NOMO-1 treated with DMSO at 0.1 percent for 48 hours (cell line): ENCODE measurements at regions not wholly inside any gene's neighbourhood (a gene's known extent, or its start where the extent isn't known, plus 50 kb on each side); places are given as distances from the start of the nearest gene placed in this dataset.
"Not testable (repeated sequence)": the region's sequence is repeated elsewhere in the genome, so short reads cannot be mapped to it uniquely, and the experiment has no call there.

ENCODE experiments used
- DNase-seq: peaks from one replicate; lab custom pipeline; 2025; ENCODE audit not compliant: unreplicated experiment; lab: John Stamatoyannopoulos, UW

DNA sequence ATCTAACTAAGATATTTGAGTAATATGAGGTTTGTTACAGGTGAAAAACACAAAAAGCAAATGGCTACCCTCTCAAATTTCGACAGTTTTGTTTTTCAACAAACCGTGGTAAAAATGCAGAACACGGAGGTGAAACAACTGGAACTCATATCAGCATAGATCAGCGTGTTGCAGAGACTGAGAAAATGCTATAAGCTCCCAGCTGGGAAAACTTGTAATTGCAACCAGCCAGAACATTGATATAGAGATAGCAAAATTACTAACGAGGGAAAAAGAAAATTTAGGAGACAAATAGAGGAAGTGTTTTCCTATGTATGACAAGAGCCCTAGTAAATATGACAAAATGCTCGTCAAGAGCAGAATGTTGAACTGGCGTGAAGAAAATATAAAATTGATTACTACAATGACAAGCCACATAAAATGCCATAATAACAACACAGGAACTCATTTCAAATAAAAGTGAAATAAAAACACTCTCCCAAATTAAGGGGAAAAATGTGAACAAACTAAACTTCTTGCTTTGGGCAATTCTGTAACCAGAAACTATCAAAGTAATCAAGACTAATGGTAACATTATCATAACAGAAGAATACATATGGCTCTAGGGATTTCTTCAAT lies 1989.8 kb downstream of the EFNA5 start:
- no peak for DNase-seq

DNA sequence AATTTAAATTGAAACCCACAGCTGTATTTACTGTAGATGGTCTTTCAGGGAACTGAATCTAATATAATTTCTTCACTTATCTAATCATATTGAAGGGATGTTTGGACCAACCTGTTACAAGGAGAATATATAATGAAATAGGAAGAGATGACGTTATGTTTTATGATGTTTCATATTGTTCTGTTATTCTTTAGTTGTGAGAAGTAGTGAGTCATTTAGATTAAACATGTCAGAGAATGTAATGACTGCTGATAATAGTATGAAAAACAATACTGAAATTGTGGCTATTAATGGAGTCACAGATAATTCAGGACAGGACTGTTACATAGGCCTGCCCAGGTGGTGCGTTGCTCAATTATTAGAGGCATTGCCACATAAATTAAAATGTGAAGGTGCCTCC lies 1993.4 kb downstream of the EFNA5 start:
- no peak for DNase-seq

DNA sequence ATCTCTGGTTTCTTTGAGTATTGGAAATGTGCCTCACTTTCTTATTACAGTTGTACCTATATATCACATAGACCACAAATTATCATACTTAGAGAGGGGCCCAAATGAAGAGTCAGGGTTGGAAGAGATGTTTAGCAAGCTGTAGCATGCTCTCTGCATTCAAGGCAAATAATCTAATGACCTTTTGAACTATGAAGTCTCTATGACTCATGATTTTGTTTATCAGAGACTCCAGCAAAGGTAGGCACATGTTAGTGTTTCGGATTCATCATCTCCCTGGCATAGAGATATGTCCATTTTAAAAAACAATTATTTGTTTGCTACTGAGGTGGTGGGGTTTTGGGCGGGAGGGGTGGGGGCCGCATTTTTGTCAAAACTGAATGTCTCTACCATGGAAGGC lies 2000.1 kb downstream of the EFNA5 start:
- DNase-seq, result no peak

DNA sequence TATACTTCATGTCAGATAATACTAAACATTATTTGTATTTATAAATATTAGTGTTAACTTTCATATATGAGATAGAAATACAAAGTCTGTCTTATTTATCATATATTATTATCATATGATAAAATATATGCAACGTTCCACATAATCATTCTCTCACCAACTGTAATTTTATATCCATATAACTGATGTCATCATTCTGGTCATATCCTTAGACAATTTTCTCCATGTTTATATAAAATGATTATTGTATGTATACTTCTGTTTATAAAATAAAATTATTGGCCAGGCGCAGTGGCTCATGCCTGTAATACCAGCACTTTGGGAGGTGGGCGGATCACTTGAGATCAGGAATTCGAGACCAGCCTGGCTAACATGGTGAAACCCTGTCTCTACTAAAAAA lies 2007.1 kb downstream of the EFNA5 start:
- no peak for DNase-seq

DNA sequence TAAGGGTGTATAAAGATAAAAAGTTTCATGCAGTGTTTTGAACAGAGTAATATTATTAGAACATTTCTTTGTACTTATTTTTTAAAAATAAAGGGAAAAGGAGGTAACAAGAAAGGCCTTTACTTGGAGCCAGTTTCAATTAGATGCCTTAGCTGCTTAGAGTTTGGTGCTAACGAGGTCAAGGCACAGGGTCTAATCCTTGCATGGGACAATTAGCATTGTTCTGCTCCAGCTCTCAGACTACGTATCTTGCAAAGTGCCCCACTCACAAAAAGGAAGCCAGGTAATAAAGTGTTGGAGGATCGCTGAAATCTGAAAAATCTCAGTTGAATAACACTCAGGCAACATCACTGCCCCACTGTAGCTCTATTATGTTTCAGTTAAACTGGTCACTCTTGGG lies 2011.3 kb downstream of the EFNA5 start:
- no peak for DNase-seq

DNA sequence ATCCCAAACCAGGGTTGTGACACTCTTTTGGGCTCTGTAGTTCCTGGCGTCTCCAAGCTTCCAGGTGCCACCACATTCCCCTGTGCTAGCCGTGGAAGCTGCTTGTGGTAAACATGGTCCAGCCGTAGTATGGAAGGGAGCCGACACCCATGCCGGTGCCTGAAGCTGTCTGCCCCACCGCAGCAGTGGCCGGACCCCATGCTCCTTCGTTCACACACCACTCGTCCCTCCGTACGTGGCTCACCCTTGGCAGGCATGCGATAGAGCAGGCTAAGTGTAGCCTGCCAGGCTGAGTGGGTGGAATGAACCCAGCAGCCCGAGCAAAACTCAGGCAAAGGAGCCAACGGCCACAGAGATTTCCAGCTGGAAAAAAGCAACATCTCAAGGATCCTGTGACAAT lies 2030.4 kb downstream of the EFNA5 start:
- DNase-seq, result no peak

DNA sequence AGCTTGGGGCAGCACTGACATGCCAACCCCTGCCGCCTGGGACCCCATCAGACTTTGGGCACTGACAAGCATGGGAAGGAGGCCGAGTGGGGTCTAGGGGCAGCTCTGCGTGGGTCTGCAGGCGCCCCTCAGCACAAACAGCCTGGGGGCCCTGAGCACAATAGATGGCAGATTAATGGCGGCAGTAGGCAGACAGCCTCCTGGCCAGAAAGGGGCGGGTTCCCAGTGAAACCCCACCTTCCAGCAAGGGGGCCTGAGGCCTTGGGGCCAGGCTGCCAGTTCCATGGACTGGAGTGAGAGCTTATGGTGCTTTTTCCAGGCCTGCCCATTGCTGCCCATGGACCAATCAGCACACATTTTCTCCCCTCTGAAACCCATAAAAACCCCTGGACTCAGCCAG lies 2031.2 kb downstream of the EFNA5 start:
- DNase-seq, result no peak

DNA sequence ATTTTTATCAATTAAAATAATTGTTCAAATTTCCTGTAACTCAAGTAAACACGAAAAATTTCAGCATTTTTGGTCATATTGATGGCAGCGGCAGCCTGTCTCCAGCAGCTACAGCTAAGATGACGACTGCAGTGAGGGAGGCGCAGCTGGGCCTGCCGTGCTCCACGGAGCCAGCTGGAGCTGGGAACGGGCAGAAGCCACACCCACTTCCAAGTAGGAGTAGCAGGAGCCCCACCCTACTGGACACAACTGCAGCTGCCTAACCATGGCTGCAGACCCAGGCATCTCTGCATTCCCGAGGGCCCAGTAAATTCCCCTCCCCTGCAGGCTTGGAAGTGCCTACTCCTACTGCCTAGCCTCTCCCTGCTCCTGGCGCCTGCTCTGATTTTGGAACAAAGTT lies 2031.7 kb downstream of the EFNA5 start:
- DNase-seq, result no peak

DNA sequence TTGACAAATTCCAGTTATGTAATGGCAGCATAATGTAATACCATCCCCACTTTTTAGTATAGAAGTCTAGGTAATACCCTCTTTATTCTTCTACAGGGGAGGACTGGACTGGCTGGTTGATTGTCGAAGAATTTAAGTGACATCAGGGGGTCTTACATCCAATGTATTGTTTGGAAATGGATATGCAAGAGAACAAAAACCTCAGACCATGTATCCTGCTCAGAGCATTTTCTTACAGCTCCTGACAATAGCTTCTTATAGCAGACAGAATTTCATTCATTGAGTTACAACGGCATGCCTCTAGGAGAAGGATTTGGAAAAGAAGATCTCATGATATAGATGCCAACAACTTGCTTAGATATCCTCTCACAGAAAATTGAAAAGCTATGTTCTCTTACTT lies 2032.3 kb downstream of the EFNA5 start:
- no peak for DNase-seq

DNA sequence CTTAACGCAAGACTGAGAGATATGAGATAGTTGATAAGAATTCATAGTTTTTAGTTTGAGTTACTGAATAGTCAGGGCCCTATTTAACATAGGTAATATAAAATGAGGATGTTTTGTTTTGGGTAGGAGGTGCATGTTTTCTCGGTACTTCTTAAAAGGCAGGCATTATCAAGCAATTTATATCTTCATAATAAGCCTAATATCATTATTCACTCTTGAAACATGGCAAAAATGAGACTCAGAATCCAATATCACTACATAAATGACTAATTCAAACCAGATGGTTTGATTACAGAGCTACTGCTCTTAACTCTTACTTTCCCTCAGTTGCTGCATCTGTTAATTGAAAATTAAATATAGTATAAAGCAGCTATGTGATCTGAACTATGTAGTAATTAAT lies 2038.7 kb downstream of the EFNA5 start:
- DNase-seq, result no peak

DNA sequence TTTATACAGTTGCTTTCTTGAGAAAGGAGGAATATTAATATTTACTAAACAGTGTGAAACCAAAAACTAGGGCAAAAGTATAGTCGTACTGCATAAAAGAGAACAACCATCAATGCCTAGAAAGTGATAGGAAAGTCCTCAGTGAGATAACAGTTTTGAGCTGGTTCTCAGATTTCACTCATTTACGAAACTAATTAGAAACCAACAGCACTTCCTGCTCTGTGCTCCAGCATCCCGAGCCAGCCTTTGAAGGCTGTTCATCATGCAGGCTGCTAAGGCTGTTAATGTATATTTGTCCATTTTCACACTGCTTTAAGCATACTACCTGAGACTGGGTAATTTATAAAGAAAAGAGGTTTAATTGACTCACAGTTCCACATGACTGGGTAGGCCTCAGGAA lies 2039.9 kb downstream of the EFNA5 start:
- no peak for DNase-seq

DNA sequence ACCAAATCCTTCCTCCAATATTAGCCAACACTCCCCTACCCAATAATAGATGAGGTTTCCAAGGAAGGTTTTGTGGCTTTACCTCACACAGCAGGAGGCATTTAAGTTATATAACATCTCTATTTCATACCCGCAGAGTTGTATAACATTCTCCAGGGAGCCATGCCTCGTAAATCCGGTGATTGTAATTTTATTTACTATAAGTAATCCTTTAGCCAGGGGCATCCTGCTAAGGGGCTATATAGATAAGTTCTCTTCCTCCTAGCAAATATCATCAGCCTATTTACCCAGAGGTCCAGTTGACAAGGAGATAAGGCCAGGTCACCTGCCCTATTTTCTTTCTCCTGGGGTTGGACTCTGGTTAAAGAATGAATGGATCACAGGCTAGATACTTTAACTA lies 2051.0 kb downstream of the EFNA5 start:
- DNase-seq, result no peak

DNA sequence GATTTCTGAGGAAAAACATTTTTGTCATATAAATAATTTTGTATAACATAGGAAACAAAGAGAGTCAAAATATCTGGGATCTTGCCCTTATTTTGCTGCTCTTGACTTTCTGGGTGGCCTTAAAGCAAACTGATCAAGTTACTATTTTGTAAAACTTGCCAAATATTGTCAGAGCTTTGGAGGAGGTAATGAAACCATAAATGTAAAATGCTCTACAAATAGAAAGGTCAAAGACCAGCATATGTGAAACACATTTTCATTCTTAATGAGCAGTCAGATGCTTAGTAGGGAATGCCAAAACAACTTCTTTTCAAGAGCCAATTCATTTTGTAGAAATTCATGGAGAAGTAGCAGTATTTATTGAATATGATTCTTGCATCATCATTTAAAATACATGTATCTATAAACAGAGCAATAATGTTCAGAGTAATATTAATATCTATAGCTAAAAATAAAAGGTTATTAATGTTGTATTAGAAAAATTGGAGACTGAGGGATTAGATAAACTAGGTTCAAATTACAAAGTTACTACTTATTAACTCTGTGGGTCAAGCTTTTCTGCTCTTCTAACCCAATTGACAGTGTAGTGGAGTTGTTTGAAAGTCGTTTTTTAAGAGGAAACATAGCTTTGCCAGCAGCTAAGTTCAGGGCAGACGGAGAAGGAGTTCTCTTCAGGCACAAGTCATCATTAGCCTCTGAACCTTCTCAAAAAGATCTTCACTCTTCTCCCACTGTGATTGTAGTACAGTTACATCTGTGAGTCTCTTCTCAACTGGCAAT lies 2053.1 kb downstream of the EFNA5 start:
- DNase-seq, result no peak

DNA sequence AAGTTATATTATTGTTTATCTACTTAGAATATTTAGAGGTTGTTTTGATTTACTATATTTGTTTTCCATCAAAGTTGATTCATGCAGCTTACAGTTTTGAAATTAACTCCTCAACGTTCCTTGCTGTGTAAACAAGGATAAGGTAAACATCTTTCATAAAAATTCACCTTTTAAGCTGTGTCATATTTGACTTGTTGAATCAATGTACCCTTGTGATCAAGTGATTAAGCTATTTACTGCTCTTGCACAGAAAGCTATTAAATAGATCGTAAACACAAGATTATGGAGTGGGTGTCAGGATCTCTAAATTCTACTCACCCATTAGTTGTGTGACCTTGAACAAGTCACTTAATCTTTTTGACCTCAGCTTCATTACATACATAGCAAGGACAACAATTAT lies 2054.0 kb upstream of the NUDT12 start:
- no peak for DNase-seq

DNA sequence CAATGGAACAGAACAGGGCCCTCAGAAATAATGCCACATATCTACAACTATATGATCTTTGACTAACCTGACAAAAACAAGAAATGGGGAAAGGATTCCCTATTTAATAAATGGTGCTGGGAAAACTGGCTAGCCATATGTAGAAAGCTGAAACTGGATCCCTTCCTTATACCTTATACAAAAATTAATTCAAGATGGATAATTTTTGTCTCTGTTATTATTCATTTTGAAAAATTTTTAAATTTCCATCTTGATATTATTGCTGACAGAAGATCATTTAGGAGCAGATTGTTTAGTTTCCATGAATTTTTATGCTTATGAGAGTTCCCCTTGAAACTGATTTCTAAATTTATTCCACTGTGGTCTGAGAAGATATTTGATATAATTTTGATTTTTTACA lies 2039.8 kb upstream of the NUDT12 start:
- not testable (repeated sequence) for DNase-seq

DNA sequence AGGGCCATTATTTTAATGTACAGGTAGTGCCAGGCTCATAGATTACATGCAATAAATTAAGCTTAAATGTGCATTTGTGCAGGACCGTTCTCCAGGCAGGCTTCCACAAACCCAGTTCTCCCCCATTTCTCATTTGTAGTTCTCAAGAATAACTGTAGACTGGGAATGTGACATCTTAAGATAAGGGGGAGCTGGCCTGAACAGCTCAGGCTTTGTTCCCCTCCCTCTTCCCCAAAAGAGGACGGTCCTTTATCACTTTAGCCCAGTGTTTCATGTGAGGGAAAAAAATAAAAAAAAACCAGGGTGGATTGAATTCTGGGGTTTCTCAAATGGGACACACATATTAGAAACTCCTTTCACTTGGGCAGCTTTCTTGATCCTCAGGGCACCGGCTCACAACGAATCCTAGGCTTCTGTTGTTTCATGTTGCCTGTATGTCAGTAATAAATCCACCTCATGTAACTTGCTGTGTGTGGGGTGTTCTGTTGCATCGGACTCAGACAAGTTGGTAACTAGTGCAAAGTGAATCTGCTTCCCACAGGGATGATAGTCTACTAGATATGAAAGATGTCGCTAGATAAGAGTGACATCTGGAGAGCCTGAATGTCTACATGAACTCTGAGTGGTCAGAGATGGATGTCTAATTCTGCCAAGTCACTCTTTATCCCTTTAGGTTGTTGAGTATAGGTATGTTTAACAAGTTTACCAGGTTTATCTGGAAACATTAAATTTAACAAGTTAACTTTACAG lies 2030.6 kb upstream of the NUDT12 start:
- DNase-seq, result no peak

DNA sequence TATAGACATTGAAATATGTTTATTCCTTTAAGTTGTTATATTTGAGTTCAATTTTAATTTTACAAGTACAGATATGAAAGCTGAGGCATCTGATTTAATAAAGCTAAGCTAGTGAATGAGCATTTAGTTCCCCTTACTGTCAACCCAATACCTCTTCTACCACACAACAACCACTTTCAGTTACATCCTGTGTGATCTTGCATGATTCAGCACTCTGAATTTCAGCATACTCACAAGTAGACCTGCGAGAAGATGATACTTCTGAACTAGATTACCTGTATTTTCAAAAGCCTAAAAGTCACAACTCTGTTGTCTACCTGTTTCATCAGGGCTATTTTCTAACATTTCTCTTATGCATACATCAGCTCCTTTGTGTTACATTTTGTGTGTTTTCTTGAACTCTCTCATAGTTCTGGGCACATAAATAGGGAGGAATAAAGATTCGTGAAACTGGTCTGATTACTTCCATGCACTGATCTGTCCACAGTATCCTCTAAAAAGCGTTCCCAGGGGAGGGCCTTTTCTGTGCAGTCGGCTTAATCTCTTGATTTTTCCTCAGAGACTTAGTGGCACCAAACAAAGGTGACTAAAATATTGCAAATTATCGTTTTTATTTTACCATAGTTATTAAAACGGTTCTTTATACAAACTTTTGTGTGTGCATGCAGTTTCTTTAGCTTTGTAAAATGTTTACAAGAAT lies 2025.5 kb upstream of the NUDT12 start:
- DNase-seq, result no peak

DNA sequence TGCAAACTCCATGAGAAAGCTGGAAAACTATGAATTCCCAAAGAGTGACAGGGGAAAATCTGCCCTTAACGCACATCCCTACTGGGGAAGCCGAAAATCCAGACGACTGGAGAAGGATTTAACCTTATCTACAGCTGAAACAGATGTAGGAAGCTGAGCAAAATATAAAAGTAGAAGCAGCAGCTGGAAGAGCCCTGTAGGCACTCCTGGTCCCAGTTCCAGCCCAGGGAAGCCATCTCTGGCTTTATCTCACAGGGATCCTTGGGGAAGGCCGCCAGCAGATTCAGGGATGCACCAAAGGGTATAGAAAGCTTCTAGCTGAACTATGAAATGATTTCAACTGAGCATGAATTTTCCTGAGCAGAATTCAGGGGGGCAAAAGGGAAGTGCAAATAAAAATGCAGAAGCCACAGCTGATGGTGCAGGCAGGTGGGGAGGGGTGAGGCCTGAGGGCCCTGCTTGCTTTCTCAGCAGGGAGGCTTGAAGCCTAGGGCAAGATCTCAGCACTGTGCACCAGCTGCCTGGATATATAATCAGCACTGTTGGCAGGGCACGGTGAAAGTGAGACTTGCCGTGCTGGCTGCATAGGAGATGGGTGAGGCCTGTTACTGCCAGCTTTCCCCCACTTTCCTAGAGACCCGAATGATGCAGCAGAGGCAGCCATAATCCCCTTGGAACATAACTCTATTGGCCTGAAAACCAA lies 2019.5 kb upstream of the NUDT12 start:
- DNase-seq, result no peak

DNA sequence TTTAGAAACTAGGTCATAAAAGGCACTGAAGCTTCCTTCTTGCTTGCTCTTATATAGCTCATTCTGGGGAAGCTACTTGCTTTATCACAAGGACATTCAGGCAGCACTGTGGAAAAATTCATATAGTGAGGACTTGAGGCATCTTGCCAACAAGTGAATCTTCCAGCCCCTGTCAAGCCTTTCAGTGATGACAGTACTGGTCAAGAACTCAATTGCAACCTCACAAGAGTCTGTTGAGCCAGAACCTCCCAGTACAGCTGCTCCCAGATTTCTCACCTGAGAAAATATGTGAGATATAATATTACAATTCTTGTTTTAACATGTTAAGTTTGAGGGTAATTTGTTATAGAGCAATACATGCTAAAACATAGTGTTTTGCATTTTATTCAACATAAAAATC lies 2011.0 kb upstream of the NUDT12 start:
- DNase-seq, result no peak

DNA sequence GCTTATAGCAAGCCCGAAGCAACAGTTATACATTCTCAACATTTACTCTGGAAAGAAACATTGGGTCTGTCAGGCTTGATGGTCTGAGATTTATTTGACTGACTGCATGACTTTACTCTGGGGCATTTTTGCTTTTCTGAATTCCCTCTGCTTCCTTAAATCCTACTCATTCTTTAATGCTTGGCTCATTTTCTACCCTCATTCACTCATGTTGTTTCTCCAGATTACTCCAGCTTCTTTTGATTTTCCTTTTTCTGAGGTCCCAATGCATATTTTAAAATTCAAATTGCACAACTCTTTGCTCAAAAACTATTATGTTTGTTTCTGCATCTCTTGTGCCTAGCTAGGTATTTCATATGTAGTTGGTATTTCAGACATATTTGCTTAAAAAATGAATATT lies 2002.9 kb upstream of the NUDT12 start:
- DNase-seq, result no peak

DNA sequence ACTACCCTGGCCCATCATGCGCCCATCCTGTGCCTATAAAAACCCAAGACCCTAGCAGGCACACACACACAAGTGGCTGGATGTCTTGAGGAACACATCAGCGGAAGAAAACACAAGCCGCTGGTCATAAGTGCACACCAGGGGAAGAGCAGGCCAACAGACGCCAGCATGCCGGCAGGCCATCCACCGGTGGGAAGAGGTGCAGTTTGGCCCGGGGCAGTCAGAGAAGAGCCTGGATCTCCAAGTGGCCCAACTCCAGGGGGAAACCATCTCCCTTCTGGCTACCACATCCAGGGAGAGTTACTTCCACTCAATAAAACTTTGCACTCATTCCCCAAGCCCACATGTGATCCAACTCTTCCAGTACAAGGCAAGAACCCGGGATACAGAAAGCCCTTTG lies 2001.3 kb upstream of the NUDT12 start:
- no peak for DNase-seq
